Gastroesophageal sphincter (tissue), 4 donors: ENCODE measurements at regions not wholly inside any gene's neighbourhood (a gene's known extent, or its start where the extent isn't known, plus 50 kb on each side); places are given as distances from the start of the nearest gene placed in this dataset.

ENCODE experiments used
- ATAC-seq: fragments of 150-250 bp; one replicate; pipeline ENCODE4 v1.9.1; 2016; ENCODE audit warnings: mild to moderate bottlenecking, moderate library complexity
- H3K27ac ChIP-seq, 4 donors: fragments of 200-600 bp; sonication (generic) in 3 of 4; 1 replicate in 3 of 4; 2 replicates in 1 of 4; pipeline ENCODE4 v1.5.1; 2016 to 2019
- H3K27me3 ChIP-seq: fragments of 200-600 bp; sonication (generic); one replicate; pipeline ENCODE4 v1.5.1; 2019
- H3K36me3 ChIP-seq, 2 donors: fragments of 200-600 bp; sonication (generic); one replicate each; pipeline ENCODE4 v1.5.1; 2019; ENCODE audit warnings: control low read depth in 1 of 2
- H3K4me1 ChIP-seq, 3 donors: fragments of 200-600 bp; sonication (generic); 1 replicate in 2 of 3; 2 replicates in 1 of 3; pipeline ENCODE4 v1.5.1; 2016 to 2019; ENCODE audit warnings: control low read depth in 2 of 3
- H3K4me3 ChIP-seq, 2 donors: fragments of 200-600 bp; sonication (generic); one replicate each; pipeline ENCODE4 v1.5.1; 2019; ENCODE audit warnings: mild to moderate bottlenecking in 1 of 2, moderate library complexity in 1 of 2
- H3K9me3 ChIP-seq, 3 donors: fragments of 200-600 bp; sonication (generic); one replicate each; pipeline ENCODE4 v1.5.1; 2017 to 2019; ENCODE audit warnings: control low read depth in 2 of 3
- EP300 ChIP-seq: sonication (generic); formaldehyde crosslinking; IDR thresholded peaks from one replicate; pipeline ENCODE4 v1.6.1; 2017; ENCODE audit warnings: antibody characterized with exemption, mild to moderate bottlenecking
- POLR2A ChIP-seq, 2 donors: fragments of 450-650 bp; IDR thresholded peaks; one replicate each; pipeline ENCODE4 v1.6.1; 2017; ENCODE audit warnings: antibody characterized with exemption in 2 of 2, mild to moderate bottlenecking in 2 of 2, moderate library complexity in 1 of 2
- POLR2AphosphoS5 ChIP-seq: sonication (generic); formaldehyde crosslinking; IDR thresholded peaks from one replicate; pipeline ENCODE4 v1.6.1; 2017; ENCODE audit warnings: antibody characterized with exemption
- WGBS, 2 donors: methylation state at CpG; one replicate each; pipeline ENCODE4 v1.1.5; 2018; ENCODE audit warnings: low coverage in 1 of 2; 5-methylcytosine and 5-hydroxymethylcytosine counted together
- TF ChIP-seq, protein P1 (sequence below), 4 experiments: fragments of 200-600 bp in 2 of 4; fragments of 450-650 bp in 2 of 4; sonication (generic) in 1 of 4; IDR thresholded peaks; one replicate each; pipeline ENCODE4 v1.5.1; 2017 to 2019; ENCODE audit warnings: antibody characterized with exemption in 4 of 4, mild to moderate bottlenecking in 2 of 4, moderate library complexity in 2 of 4

DNA sequence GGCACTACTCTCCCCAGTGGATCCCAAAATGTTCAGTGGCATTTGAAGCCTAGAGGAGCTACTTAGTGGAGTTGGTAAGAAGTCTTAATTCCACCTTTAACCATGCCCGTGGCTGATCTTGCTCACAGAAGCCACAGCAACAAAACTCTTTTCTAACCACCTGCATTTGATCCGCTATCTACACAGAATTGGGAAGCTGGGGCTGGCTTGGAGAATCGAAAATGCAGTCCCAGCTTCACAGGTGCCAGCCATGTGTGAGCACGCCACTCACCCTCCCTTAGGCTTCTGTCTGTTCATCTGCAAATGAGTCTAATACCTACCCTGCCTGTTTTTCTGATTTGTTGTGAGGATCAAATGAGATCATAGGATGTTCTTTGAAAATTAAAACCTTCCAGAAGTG, 182.6 kb downstream of the BCL11A start:
- Histone ChIP-seq H3K4me1 (no peaks in the 10 kb centered on the region), H3K36me3 (no peaks in the 10 kb centered on the region), H3K27ac (no peak overlapping the region), H3K4me3 (no peak overlapping the region), H3K27me3 (no peaks in the 10 kb centered on the region), H3K9me3 (no peaks in the 10 kb centered on the region)
- ATAC-seq = no peak
- 74 to 85% methylated on average over 3 to 4 of the region's 4 CpGs for whole genome bisulfite sequencing, 2 donors
- TF ChIP-seq POLR2A (IDR thresholded peaks at IDR 0.05) (no peak), POLR2AphosphoS5 (no peak), EP300 (no peak)
- TF ChIP-seq, protein P1, sequence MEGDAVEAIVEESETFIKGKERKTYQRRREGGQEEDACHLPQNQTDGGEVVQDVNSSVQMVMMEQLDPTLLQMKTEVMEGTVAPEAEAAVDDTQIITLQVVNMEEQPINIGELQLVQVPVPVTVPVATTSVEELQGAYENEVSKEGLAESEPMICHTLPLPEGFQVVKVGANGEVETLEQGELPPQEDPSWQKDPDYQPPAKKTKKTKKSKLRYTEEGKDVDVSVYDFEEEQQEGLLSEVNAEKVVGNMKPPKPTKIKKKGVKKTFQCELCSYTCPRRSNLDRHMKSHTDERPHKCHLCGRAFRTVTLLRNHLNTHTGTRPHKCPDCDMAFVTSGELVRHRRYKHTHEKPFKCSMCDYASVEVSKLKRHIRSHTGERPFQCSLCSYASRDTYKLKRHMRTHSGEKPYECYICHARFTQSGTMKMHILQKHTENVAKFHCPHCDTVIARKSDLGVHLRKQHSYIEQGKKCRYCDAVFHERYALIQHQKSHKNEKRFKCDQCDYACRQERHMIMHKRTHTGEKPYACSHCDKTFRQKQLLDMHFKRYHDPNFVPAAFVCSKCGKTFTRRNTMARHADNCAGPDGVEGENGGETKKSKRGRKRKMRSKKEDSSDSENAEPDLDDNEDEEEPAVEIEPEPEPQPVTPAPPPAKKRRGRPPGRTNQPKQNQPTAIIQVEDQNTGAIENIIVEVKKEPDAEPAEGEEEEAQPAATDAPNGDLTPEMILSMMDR (IDR thresholded peaks at IDR 0.05) = no peak

DNA sequence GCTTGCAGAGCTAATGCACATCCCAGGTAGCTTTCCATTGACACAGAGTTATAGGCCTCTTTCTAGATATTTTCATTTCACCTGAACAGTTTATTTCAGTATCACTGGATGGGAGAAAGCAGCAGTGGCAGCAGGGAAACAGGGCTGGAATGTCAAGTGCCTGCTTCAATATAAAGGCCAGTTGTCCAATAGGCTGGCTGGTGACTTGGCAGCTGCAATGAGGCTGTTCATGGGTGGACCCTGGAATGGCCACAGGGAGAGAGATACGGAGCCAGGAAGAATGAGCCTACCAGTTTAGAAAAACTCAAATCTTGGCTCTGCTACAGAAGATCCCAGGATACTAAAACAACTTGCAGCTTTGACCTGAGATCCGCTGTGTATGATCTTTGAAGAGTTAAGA, 185.0 kb downstream of the BCL11A start:
- Histone ChIP-seq H3K27ac (no peak overlapping the region), H3K27me3 (no peaks in the 10 kb centered on the region), H3K9me3 (no peaks in the 10 kb centered on the region), H3K4me1 (no peaks in the 10 kb centered on the region), H3K4me3 (no peak overlapping the region), H3K36me3 (no peaks in the 10 kb centered on the region)
- ATAC-seq = no peak
- WGBS, 2 donors = 57 to 58% methylated on average over 2 of the region's 2 CpGs
- TF ChIP-seq EP300 = no peak
- no peak for TF ChIP-seq POLR2AphosphoS5
- TF ChIP-seq, protein P1 (IDR thresholded peaks at IDR 0.05) = no peak

DNA sequence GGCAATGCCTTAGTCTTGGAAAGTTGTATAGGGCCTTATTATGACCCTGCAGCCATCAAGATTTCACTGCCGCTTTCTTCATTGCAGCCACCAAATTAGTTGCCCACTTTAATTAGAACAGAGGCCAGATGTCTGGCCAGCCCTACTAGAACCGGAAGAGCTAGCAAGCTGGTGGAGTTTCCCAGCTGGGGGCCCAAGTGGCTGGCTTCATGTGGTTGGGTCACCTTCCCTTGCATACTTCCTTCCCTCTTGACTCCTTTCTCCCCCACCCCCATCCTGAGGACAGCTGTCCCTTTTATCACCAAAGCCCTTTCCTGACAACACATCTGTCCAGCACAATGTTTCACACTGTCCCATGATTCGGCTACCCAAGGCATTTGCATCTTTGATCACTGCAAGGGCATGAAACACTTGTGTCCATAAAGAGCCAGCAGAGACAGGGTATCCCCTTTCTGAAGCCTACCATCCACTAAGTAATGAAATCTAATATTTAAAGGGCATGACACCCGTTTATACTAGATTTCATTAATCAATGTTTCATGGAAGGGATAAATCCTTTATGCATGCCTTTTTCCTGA, 187.2 kb downstream of the BCL11A start:
- no peaks in the 10 kb centered on the region for H3K27me3 ChIP-seq
- no peak for TF ChIP-seq POLR2A (IDR thresholded peaks at IDR 0.05)
- no peak for TF ChIP-seq POLR2AphosphoS5
- TF ChIP-seq EP300 = no peak
- no peak overlapping the region for H3K27ac ChIP-seq
- H3K4me1 ChIP-seq = no peaks in the 10 kb centered on the region
- ATAC-seq = no peak
- H3K4me3 ChIP-seq = no peak overlapping the region
- H3K36me3 ChIP-seq = no peaks in the 10 kb centered on the region
- 47% methylated on average over 2 to 3 of the region's 4 CpGs for WGBS, 2 donors
- H3K9me3 ChIP-seq = no peaks in the 10 kb centered on the region

DNA sequence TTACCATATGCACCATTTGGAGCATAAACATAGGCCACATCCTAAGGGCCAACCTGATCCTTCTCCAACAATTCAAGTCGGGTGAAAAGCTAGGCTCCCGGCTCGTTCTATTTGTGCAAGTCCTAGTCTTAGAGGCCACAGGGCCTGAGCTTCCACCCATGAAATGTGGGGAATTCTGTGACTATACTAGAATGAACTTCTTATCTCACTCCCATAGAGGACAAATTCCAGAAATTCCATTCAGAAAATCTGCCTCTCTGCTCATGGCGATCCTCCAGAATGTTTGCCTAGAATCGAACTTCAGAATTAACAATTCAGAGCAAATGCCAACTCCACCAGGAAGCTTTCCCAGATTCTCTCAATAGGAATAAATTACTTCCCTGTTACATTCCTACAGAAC, 187.9 kb downstream of the BCL11A start:
- 75 to 100% methylated on average over 2 to 4 of the region's 5 CpGs for WGBS, 2 donors
- H3K9me3 ChIP-seq = no peaks in the 10 kb centered on the region
- H3K27me3 ChIP-seq = no peaks in the 10 kb centered on the region
- no peak for TF ChIP-seq POLR2AphosphoS5
- TF ChIP-seq, protein P1 (IDR thresholded peaks at IDR 0.05) = no peak
- TF ChIP-seq POLR2A (IDR thresholded peaks at IDR 0.05) = no peak
- no peak for TF ChIP-seq EP300
- no peak overlapping the region for H3K4me3 ChIP-seq
- no peaks in the 10 kb centered on the region for H3K36me3 ChIP-seq
- ATAC-seq = no peak
- H3K27ac ChIP-seq = no peak overlapping the region
- H3K4me1 ChIP-seq = no peaks in the 10 kb centered on the region

DNA sequence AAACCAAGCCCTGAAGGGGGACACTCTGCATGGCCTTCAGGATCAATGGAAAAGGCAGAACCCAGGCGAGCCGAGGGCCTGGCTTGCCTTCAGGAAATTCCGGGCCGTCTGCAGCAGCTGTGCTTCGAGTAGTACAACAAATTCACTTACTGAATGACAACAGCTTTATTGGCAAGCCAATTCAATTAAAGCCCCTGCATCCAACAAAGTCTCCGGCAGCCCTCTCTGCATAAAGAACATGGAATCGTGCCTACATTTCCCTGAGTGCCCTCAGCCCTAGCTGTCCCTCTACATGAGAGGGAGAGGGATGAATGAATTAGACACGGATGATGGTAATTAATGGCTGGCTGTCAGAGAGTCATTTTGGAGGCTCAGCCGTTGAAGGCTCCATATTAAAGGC, 189.0 kb downstream of the BCL11A start:
- no peak for TF ChIP-seq POLR2A (IDR thresholded peaks at IDR 0.05)
- no peak for TF ChIP-seq POLR2AphosphoS5
- no peak for TF ChIP-seq EP300
- TF ChIP-seq, protein P1 (IDR thresholded peaks at IDR 0.05) = no peak
- no peak overlapping the region for H3K4me3 ChIP-seq
- no peaks in the 10 kb centered on the region for H3K36me3 ChIP-seq
- 60% methylated on average over 6 of the region's 9 CpGs; no CpG with 5 or more reads in 1 of the 2 donors for WGBS, 2 donors
- H3K4me1 ChIP-seq = no peaks in the 10 kb centered on the region
- H3K27me3 ChIP-seq = no peaks in the 10 kb centered on the region
- H3K27ac ChIP-seq = no peak overlapping the region
- ATAC-seq = no peak
- no peaks in the 10 kb centered on the region for H3K9me3 ChIP-seq
